ENCODE measurements at regions not wholly inside any gene's neighbourhood (a gene's known extent, or its start where the extent isn't known, plus 50 kb on each side); places are given as distances from the start of the nearest gene placed in this dataset.

DNA sequence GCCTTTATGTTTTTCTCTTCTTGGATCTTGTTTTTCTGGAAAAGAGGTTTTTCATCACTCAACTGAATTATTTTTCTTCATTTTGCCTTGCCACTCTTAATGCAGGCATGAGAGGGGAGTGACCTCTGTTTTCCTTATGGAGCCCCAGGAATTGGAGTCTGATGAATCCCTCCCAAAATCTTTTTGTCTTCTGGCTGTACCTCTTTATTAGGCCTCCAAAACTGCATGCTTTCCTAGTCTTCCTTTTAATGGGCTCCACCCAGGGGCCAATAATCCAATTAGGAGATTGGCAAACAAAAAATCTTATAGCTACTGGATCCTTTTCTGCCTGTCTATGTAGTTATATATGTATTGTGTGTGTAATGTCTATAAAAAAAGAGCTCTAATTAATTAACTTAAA lies 192.4 kb upstream of the PEX5L start:
- Histone ChIP-seq H3K36me3 (ENCODE audit: insufficient read depth) (peaks cover 37% of the 10 kb centered on the region), H3K27ac (ENCODE audit: low read depth) (no peak overlapping the region), H3K9me2 (ENCODE audit: insufficient read depth) (no peaks in the 10 kb centered on the region), H3K4me3 (no peak overlapping the region), H4K20me1 (replicated peaks; ENCODE audit: insufficient read depth) (no peaks in the 10 kb centered on the region), H3K4me1 (ENCODE audit: insufficient read depth) (no peaks in the 10 kb centered on the region), H3K79me2 (replicated peaks; ENCODE audit: insufficient read depth) (no peaks in the 10 kb centered on the region), H3K4me2 (no peak overlapping the region), H3F3A (replicated peaks; ENCODE audit: low read depth) (no peaks in the 10 kb centered on the region), H2AFZ (no peak overlapping the region), H3K27me3 (ENCODE audit: insufficient read depth) (no peaks in the 10 kb centered on the region)
- no peak overlapping the region for H3K4me3 Mint-ChIP-seq
- TF ChIP-seq ZNF114 (CRISPR knock-in tag; IDR thresholded peaks at IDR 0.05) (no peak), ZNF331 (CRISPR knock-in tag; IDR thresholded peaks at IDR 0.05; ENCODE audit: low read depth) (no peak), POLR2AphosphoS5 (IDR thresholded peaks at IDR 0.05; ENCODE audit: low read depth) (no peak), JUNB (IDR thresholded peaks at IDR 0.05; ENCODE audit: unreplicated experiment) (no peak), CREB1 (CRISPR knock-in tag; IDR thresholded peaks at IDR 0.05; ENCODE audit: low read depth) (no peak)
- TF ChIP-seq, protein P1, sequence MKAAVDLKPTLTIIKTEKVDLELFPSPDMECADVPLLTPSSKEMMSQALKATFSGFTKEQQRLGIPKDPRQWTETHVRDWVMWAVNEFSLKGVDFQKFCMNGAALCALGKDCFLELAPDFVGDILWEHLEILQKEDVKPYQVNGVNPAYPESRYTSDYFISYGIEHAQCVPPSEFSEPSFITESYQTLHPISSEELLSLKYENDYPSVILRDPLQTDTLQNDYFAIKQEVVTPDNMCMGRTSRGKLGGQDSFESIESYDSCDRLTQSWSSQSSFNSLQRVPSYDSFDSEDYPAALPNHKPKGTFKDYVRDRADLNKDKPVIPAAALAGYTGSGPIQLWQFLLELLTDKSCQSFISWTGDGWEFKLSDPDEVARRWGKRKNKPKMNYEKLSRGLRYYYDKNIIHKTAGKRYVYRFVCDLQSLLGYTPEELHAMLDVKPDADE (IDR thresholded peaks at IDR 0.05): no peak
- TF ChIP-seq, protein P2, sequence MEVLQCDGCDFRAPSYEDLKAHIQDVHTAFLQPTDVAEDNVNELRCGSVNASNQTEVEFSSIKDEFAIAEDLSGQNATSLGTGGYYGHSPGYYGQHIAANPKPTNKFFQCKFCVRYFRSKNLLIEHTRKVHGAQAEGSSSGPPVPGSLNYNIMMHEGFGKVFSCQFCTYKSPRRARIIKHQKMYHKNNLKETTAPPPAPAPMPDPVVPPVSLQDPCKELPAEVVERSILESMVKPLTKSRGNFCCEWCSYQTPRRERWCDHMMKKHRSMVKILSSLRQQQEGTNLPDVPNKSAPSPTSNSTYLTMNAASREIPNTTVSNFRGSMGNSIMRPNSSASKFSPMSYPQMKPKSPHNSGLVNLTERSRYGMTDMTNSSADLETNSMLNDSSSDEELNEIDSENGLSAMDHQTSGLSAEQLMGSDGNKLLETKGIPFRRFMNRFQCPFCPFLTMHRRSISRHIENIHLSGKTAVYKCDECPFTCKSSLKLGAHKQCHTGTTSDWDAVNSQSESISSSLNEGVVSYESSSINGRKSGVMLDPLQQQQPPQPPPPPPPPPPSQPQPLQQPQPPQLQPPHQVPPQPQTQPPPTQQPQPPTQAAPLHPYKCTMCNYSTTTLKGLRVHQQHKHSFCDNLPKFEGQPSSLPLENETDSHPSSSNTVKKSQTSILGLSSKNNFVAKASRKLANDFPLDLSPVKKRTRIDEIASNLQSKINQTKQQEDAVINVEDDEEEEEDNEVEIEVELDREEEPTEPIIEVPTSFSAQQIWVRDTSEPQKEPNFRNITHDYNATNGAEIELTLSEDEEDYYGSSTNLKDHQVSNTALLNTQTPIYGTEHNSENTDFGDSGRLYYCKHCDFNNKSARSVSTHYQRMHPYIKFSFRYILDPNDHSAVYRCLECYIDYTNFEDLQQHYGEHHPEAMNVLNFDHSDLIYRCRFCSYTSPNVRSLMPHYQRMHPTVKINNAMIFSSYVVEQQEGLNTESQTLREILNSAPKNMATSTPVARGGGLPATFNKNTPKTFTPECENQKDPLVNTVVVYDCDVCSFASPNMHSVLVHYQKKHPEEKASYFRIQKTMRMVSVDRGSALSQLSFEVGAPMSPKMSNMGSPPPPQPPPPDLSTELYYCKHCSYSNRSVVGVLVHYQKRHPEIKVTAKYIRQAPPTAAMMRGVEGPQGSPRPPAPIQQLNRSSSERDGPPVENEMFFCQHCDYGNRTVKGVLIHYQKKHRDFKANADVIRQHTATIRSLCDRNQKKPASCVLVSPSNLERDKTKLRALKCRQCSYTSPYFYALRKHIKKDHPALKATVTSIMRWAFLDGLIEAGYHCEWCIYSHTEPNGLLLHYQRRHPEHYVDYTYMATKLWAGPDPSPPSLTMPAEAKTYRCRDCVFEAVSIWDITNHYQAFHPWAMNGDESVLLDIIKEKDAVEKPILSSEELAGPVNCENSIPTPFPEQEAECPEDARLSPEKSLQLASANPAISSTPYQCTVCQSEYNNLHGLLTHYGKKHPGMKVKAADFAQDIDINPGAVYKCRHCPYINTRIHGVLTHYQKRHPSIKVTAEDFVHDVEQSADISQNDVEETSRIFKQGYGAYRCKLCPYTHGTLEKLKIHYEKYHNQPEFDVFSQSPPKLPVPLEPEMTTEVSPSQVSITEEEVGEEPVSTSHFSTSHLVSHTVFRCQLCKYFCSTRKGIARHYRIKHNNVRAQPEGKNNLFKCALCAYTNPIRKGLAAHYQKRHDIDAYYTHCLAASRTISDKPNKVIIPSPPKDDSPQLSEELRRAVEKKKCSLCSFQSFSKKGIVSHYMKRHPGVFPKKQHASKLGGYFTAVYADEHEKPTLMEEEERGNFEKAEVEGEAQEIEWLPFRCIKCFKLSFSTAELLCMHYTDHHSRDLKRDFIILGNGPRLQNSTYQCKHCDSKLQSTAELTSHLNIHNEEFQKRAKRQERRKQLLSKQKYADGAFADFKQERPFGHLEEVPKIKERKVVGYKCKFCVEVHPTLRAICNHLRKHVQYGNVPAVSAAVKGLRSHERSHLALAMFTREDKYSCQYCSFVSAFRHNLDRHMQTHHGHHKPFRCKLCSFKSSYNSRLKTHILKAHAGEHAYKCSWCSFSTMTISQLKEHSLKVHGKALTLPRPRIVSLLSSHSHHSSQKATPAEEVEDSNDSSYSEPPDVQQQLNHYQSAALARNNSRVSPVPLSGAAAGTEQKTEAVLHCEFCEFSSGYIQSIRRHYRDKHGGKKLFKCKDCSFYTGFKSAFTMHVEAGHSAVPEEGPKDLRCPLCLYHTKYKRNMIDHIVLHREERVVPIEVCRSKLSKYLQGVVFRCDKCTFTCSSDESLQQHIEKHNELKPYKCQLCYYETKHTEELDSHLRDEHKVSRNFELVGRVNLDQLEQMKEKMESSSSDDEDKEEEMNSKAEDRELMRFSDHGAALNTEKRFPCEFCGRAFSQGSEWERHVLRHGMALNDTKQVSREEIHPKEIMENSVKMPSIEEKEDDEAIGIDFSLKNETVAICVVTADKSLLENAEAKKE (CRISPR knock-in tag; IDR thresholded peaks at IDR 0.05): no peak
- H3K9me3 Mint-ChIP-seq: peaks cover 76% of the 10 kb centered on the region
- no peak overlapping the region for H3K27ac Mint-ChIP-seq
- DNase-seq (ENCODE audit: low spot score) (peak; percentile 25), ATAC-seq (no peak)
- H3K36me3 Mint-ChIP-seq (ENCODE audit: low read depth): peaks cover 57% of the 10 kb centered on the region
- no peaks in the 10 kb centered on the region; the same call in 2 of the 3 replicates for H3K4me1 Mint-ChIP-seq
- H3K27me3 Mint-ChIP-seq (ENCODE audit: insufficient read depth, low read depth, poor library complexity): peaks cover 4% of the 10 kb centered on the region

All from GM23338 (cell line).